PC-9 (cell line): ENCODE measurements at regions not wholly inside any gene's neighbourhood (a gene's known extent, or its start where the extent isn't known, plus 50 kb on each side); places are given as distances from the start of the nearest gene placed in this dataset.

Source experiments
- BruUV-seq: library from RNA; stranded (reverse); fragments of 400-500 nt; replicated peaks from 2 replicates; lab custom pipeline; 2021; lab: Mats Ljungman, UMichigan
- CTCF ChIA-PET: fragments of 300-600 bp; sonication (Branson Sonifier 250); formaldehyde crosslinking; loops from one replicate; lab custom pipeline; 2022; ENCODE audit warnings: antibody characterized with exemption; lab: Charles Lee
- POLR2A ChIA-PET: fragments of 300-600 bp; sonication (Branson Sonifier 250); formaldehyde crosslinking; loops from one replicate; lab custom pipeline; 2022; ENCODE audit warnings: antibody characterized with exemption; ENCODE audit not compliant: unreplicated experiment; lab: Charles Lee
- DNase-seq, 2 experiments: peaks; one replicate each; pipeline versions ENCODE4 v3.0.0 to v3.0.0-alpha.2; 2015 to 2022; ENCODE audit warnings: mixed read lengths in 1 of 2
- H2AFZ ChIP-seq: fragments of 200-600 bp; sonication (generic); 2 replicates; pipeline ENCODE4 v1.8.1; 2017; ENCODE audit warnings: antibody characterized with exemption
- H3F3A ChIP-seq: fragments of 200-600 bp; sonication (generic); 2 replicates; pipeline ENCODE4 v1.8.1; 2017; ENCODE audit warnings: antibody characterized with exemption, mild to moderate bottlenecking, low read depth; ENCODE audit not compliant: insufficient read depth
- H3K27ac ChIP-seq: fragments of 200-600 bp; sonication (generic); 2 replicates; pipeline ENCODE4 v1.6.1; 2016; ENCODE audit warnings: mixed run types
- H3K27me3 ChIP-seq: fragments of 200-600 bp; sonication (generic); 2 replicates; pipeline ENCODE4 v1.6.1; 2016; ENCODE audit warnings: low read depth, mixed run types; ENCODE audit not compliant: insufficient read depth
- H3K36me3 ChIP-seq: fragments of 200-600 bp; sonication (generic); 2 replicates; pipeline ENCODE4 v1.6.1; 2016; ENCODE audit warnings: low read depth, mixed run types
- H3K4me1 ChIP-seq: fragments of 200-600 bp; sonication (generic); replicated peaks from 2 replicates; pipeline ENCODE4 v1.6.1; 2016; ENCODE audit warnings: mixed run types; ENCODE audit not compliant: insufficient read depth
- H3K4me2 ChIP-seq: fragments of 200-600 bp; sonication (generic); 2 replicates; pipeline ENCODE4 v1.6.1; 2017; ENCODE audit warnings: mixed run types
- H3K4me3 ChIP-seq: fragments of 200-600 bp; sonication (generic); 2 replicates; pipeline ENCODE4 v1.6.1; 2016; ENCODE audit warnings: mixed run types
- H3K79me2 ChIP-seq: fragments of 200-600 bp; sonication (generic); 2 replicates; pipeline ENCODE4 v1.6.1; 2017; ENCODE audit warnings: low read depth, mixed run types
- H3K9me2 ChIP-seq: fragments of 200-600 bp; sonication (generic); 2 replicates; pipeline ENCODE4 v1.8.1; 2017; ENCODE audit warnings: mild to moderate bottlenecking; ENCODE audit not compliant: insufficient read depth
- H3K9me3 ChIP-seq: fragments of 200-600 bp; sonication (generic); 2 replicates; pipeline ENCODE4 v1.8.1; 2016; ENCODE audit warnings: low read depth; ENCODE audit not compliant: insufficient read depth
- H4K20me1 ChIP-seq: fragments of 200-600 bp; sonication (generic); 2 replicates; pipeline ENCODE4 v1.8.1; 2017; ENCODE audit not compliant: insufficient read depth
- CTCF ChIP-seq: fragments of 200-600 bp; sonication (generic); conservative IDR thresholded peaks from 2 replicates; pipeline ENCODE4 v1.6.1; 2017; ENCODE audit warnings: mixed run types, antibody characterized with exemption, mild to moderate bottlenecking, moderate library complexity
- EZH2 ChIP-seq: fragments of 200-600 bp; sonication (generic); IDR thresholded peaks from 2 replicates; pipeline ENCODE4 v1.8.0; 2017; ENCODE audit warnings: antibody characterized with exemption, low read depth
- intact Hi-C: fragments of 100-400 bp; cut with micrococcal nuclease; formaldehyde crosslinking; loops from one replicate; pipeline ENCODE4 v1.10.0; 2022; ENCODE audit not compliant: unreplicated experiment

GRCh38 chr4:178598672-178599071, 1156.4 kb upstream of the AGA start:
- no peaks in the 10 kb centered on the region for H4K20me1 ChIP-seq
- no peak overlapping the region for H3K27ac ChIP-seq
- POLR2A ChIA-PET = no interaction called here
- no peaks in the 10 kb centered on the region for H3K4me1 ChIP-seq
- CTCF ChIA-PET = no interaction called here
- H3K4me2 ChIP-seq = no peak overlapping the region
- H3F3A ChIP-seq = no peaks in the 10 kb centered on the region
- no peaks in the 10 kb centered on the region for H3K9me3 ChIP-seq
- TF ChIP-seq CTCF (no peak), EZH2 (no peak)
- no peak for DNase-seq
- BruUV-seq = no TSS peak
- no peaks in the 10 kb centered on the region for H3K36me3 ChIP-seq
- H3K9me2 ChIP-seq = no peaks in the 10 kb centered on the region
- H3K27me3 ChIP-seq = no peaks in the 10 kb centered on the region
- no peaks in the 10 kb centered on the region for H3K79me2 ChIP-seq
- H3K4me3 ChIP-seq = no peak overlapping the region
- intact Hi-C loops = no loop called here
- H2AFZ ChIP-seq = no peak overlapping the region

DNA sequence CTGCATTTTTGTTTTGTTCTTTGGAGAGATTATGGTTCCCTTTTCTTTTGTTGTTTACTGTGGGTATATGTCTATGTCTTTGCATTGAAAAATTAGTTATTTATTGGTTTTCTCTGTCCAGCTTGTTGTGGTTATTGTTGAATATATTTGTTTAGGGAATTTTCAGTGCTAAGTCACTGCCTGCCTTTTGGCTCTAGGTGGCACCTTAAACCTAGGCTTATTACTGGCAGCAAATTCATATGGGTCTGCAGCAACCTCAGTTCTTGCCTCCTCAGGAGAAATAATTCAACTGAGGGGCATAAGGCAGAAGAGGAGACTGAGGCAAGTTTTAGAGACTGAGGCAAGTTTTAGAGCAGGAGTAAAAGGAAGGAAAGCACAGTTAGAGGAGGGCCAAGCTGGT, 1157.3 kb upstream of the AGA start:
- H3K79me2 ChIP-seq = no peaks in the 10 kb centered on the region
- no peaks in the 10 kb centered on the region for H3K36me3 ChIP-seq
- DNase-seq = no peak
- no peaks in the 10 kb centered on the region for H3F3A ChIP-seq
- TF ChIP-seq CTCF (no peak), EZH2 (no peak)
- CTCF ChIA-PET = interaction anchor here (0.8 kb wide), 1 partner anchor 708 kb away, joined by 3 read pairs; no protein-coding TSS in a partner anchor
- no peaks in the 10 kb centered on the region for H3K9me2 ChIP-seq
- POLR2A ChIA-PET = no interaction called here
- H2AFZ ChIP-seq = no peak overlapping the region
- no TSS peak for BruUV-seq
- intact Hi-C loops = no loop called here
- H3K4me2 ChIP-seq = no peak overlapping the region
- no peaks in the 10 kb centered on the region for H4K20me1 ChIP-seq
- no peaks in the 10 kb centered on the region for H3K4me1 ChIP-seq
- H3K4me3 ChIP-seq = no peak overlapping the region
- no peaks in the 10 kb centered on the region for H3K9me3 ChIP-seq
- H3K27ac ChIP-seq = no peak overlapping the region
- no peaks in the 10 kb centered on the region for H3K27me3 ChIP-seq

- no peak overlapping the region for H3K4me3 ChIP-seq
- no peaks in the 10 kb centered on the region for H3K36me3 ChIP-seq
- no peaks in the 10 kb centered on the region for H3K79me2 ChIP-seq
- no peak for DNase-seq
- no peaks in the 10 kb centered on the region for H3K27me3 ChIP-seq
- ChIA-PET POLR2A (no interaction called here), CTCF (no interaction called here)
- H3K4me1 ChIP-seq = no peaks in the 10 kb centered on the region
- H3K27ac ChIP-seq = no peak overlapping the region
- no peak for TF ChIP-seq EZH2
- TF ChIP-seq CTCF = no peak
- H3K4me2 ChIP-seq = no peak overlapping the region
- no peak overlapping the region for H2AFZ ChIP-seq
- no peaks in the 10 kb centered on the region for H4K20me1 ChIP-seq
- BruUV-seq = no TSS peak
- H3F3A ChIP-seq = no peaks in the 10 kb centered on the region
- intact Hi-C loops = no loop called here
- no peaks in the 10 kb centered on the region for H3K9me3 ChIP-seq
- no peaks in the 10 kb centered on the region for H3K9me2 ChIP-seq
Measured at GRCh38 chr4:178602833-178603232, 1160.6 kb upstream of the AGA start.
